NCI-H2029 treated with DMSO at 0.1 percent for 48 hours (cell line): ENCODE measurements at regions not wholly inside any gene's neighbourhood (a gene's known extent, or its start where the extent isn't known, plus 50 kb on each side); places are given as distances from the start of the nearest gene placed in this dataset.

ENCODE experiments used
- DNase-seq: peaks from one replicate; lab custom pipeline; 2025; lab: John Stamatoyannopoulos, UW

DNA sequence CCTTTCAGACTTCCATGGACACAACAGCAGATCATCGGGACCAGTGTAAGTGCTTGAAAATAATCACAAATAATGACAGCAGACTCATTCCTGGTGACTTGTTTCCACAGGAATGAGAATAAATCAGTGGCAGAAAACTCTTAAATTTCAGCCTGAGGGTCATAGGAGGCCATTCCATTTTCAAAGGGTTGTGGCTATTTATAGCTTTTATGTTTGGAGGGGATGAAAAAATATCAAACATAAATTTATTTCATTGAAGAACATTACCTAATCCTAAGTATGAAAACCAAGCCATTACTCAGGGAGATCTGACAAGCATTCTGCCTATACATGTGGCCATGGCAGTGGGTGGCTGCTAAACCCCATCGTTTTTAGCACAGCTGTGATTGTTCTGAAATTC lies 173.6 kb upstream of the CNR1 start:
- no peak for DNase-seq

GRCh38 chr6:88321306-88321705 lies 155.2 kb upstream of the CNR1 start:
- DNase-seq, result no peak

DNA sequence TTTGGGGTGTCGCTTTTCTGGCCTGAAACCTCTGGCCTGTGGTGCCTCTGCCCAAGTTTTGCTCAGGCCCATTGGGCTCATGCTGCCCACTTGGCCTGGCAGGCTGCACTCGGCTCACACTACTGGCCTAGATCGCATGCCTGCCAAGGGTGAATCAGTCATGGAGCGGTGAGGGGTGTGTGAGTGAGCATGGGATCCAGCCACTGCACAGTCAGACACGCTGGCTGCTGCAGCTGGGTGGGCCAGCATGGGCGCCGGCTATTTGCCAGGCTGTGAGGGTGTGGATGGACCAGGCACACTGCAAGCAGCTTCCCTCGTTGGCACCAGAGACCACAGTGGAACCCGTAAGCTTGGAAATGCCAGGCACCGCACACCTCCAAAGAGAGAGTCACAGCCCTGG lies 145.4 kb upstream of the CNR1 start:
- no peak for DNase-seq

DNA sequence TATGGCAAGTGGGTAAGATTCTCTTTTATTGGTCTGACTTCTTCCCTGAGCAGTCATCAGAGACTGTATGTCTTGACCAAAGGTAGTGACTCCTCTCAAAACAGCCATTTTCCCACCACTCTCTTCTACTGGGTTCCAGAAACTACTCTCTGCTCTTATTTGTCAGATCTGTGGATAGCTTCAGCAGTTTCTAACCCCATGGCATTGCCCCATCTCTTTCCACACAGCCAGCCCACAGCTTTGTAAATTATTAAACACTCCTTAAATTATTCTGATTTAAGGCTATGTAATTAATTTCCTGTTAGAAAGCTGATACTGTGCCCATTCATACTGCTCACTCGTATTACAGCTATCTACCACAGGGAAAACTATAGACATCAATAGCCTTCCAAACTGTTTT lies 138.4 kb upstream of the CNR1 start:
- DNase-seq, result no peak

GRCh38 chr6:88302769-88303225 lies 136.7 kb upstream of the CNR1 start:
- no peak for DNase-seq

- no peak for DNase-seq
Measured at GRCh38 chr6:88301888-88302768, 136.0 kb upstream of the CNR1 start.

- no peak for DNase-seq
Measured at GRCh38 chr6:88301256-88301655, 135.1 kb upstream of the CNR1 start.

- no peak for DNase-seq
Measured at GRCh38 chr6:88298066-88298845, 132.1 kb upstream of the CNR1 start.

GRCh38 chr6:88296694-88297093 lies 130.5 kb upstream of the CNR1 start:
- no peak for DNase-seq

- no peak for DNase-seq
Measured at GRCh38 chr6:88295663-88296062, 129.5 kb upstream of the CNR1 start.

GRCh38 chr6:88294702-88295101 lies 128.6 kb upstream of the CNR1 start:
- DNase-seq, result no peak

DNA sequence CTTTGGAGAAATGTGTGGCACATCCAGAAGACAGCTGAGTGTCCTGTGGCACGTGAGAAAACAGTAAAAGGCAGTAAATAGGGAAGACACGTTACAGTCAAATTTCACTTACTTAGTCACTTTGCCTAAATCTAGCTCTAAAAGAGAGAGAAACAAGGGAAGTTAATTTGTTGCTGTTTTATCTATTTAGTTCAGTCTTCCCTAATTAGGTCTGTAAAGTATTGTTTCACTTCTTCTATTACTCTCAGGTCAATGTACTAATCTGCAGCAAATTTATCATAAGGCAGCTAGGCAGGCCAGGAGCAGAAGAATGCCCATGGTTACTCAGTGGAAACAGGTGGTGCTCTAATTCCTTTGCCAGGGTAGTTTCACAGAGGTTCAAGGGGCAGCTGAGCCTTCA lies 124.3 kb upstream of the CNR1 start:
- no peak for DNase-seq

- no peak for DNase-seq
Measured at GRCh38 chr6:88287696-88288095, 121.5 kb upstream of the CNR1 start.

GRCh38 chr6:88276331-88276730 lies 110.2 kb upstream of the CNR1 start:
- DNase-seq, result no peak

DNA sequence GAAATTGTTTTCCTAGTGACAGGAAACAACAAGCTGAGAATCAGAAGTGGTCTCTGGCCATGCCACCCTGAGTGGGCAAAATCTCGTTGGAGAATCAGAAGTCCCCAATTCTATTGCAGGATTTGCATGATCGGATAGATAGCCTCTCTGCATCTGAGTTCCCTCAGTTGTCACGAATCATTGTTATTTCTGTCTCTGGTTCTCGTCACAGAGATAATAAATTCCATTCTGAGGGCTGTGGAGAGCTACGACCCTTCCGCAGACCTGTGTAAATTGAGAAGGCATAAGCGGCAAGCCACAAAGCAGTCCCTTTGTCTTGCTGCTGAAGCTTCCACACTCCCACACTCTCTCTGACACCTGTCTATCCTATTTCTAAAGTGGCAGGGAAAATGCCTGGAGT lies 102.4 kb upstream of the CNR1 start:
- no peak for DNase-seq

- no peak for DNase-seq
Measured at GRCh38 chr6:88266126-88266525, 100.0 kb upstream of the CNR1 start.

DNA sequence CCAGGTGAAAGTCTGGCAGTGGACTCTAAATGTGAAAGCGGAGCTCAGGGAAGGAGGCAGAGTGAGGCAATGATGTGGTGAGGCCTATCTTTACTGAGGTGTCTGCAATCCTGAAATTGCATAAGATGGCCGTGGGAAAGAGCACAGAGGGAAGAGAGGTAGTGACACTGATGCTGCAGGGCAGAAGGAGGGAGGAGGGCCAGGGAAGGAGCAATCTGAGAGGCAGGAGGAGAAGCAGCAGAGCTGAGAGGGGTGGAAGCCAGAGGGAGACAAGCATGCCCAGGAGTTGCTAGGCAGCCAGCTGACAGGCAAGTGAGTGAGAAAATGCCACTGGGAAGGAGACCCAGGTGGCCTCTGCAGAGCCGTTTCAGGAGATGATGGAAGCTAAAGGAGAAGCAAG lies 97.4 kb upstream of the CNR1 start:
- DNase-seq, result no peak

DNA sequence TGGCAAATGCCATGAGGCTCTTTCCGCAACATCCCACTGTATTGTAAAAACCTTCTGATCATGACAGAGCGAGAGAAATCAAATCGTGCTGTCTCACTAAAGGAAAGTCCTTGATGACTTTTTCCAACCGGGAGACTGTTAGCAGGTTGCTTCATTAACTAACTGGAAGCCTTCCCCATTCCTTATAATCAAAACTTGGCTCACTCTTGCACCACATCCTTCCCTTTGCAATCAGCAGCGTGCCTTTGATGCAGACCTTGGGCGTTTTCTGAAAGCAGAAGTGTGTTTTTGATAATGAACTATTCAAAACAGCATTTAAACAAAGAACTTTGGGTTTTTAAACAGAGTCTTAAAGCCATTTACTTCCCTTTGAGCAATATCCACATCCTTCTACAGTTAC lies 96.2 kb upstream of the CNR1 start:
- DNase-seq, result no peak

GRCh38 chr6:88251301-88251700 lies 85.2 kb upstream of the CNR1 start:
- DNase-seq, result no peak

GRCh38 chr6:88248709-88249321 lies 82.7 kb upstream of the CNR1 start:
- no peak for DNase-seq

DNA sequence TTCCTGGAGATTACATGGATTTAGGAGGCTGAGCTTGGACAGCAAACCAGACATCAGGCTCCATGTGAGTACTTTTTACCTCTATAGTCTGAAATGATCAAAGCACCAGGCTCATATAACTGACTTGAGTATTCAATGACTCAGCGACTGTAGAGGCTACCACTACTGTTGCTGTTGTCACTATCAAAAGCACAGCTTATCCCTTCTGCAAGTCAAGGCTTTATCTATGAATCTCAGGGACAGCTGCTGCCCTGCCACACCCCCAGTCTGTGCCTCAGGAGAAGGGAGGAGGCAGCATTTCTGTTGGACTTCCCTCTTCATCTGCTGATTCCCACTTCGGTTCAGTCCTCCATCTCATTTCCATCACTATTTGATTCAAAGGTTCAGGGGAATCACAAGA lies 80.5 kb upstream of the CNR1 start:
- DNase-seq, result no peak

DNA sequence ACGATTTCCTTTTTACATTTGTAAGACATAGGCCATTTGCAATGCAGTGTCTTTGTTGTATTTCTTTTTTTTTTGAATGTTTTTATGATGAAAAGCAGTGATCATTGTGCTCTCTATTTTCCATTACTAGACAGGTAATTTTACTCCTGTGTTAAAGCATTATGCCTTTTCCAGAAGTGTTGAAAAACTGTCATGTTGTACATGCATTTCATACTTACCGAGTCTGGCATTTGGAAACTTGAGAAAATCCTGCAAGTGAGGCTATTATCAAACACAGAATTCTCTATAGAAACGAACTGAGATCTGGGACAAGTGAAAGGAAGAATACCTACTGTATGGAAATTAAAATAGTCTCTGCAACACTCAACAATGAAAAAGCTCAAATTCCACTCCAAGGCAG lies 78.6 kb upstream of the CNR1 start:
- DNase-seq, result no peak

GRCh38 chr6:88238901-88239300 lies 72.8 kb upstream of the CNR1 start:
- no peak for DNase-seq
